ENCODE measurements at regions not wholly inside any gene's neighbourhood (a gene's known extent, or its start where the extent isn't known, plus 50 kb on each side); places are given as distances from the start of the nearest gene placed in this dataset.

GRCh38 chr2:529424-529823, 147.8 kb downstream of the TMEM18 start:
- Histone ChIP-seq H3K4me3 (replicated peaks in 1 of 2; ENCODE audit: low read depth in 1 of 2, low read length in 2 of 2) (no peak overlapping the region), H3K9me3 (ENCODE audit: control insufficient read depth in 1 of 2, insufficient read depth in 1 of 2, low read depth in 1 of 2, low read length in 2 of 2) (no peaks in the 10 kb centered on the region), H3K27ac (ENCODE audit: low read depth, low read length) (no peak overlapping the region), H3K79me2 (ENCODE audit: insufficient read depth, low read length) (no peaks in the 10 kb centered on the region), H3K27me3 (ENCODE audit: insufficient read depth, low read length) (no peaks in the 10 kb centered on the region), H3K9ac (ENCODE audit: low read length) (no peak overlapping the region), H3K4me1 (ENCODE audit: control insufficient read depth in 1 of 2, insufficient read depth in 2 of 2, low read length in 2 of 2) (0 out of 4 replicates have a peak, but pooled peaks cover 2 to 4% of the 10 kb centered on the region in 2 experiments), H3K9me2 (ENCODE audit: insufficient read depth) (no peaks in the 10 kb centered on the region), H4K20me1 (ENCODE audit: insufficient read depth) (no peaks in the 10 kb centered on the region), H2AFZ (ENCODE audit: low read depth, low read length, poor library complexity, severe bottlenecking) (peak overlapping the region; percentile 94), H3K4me2 (ENCODE audit: low read length) (peak overlapping the region; percentile 34; the same call in 1 of the 2 replicates), H3K36me3 (ENCODE audit: control insufficient read depth in 1 of 2, insufficient read depth in 2 of 2, low read length in 2 of 2) (no peaks in the 10 kb centered on the region)
- intact Hi-C loops (cut with micrococcal nuclease): loop anchor here (1.0 to 2.0 kb wide), 3 partner anchors 108 to 1017 kb away; no protein-coding TSS in a partner anchor
- no peak for TF ChIP-seq REST (IDR thresholded peaks at IDR 0.05; ENCODE audit: low read depth)
- peak; percentile 49 to 92 (median 54) for TF ChIP-seq CTCF (IDR thresholded peaks at IDR 0.05 in 2 of 3, conservative IDR thresholded peaks at IDR 0.05 in 1 of 3; ENCODE audit: borderline replicate concordance in 1 of 3, insufficient read depth in 1 of 3, low read depth in 2 of 3, low read length in 2 of 3)
- no peak for TF ChIP-seq SP1 (IDR thresholded peaks at IDR 0.05; ENCODE audit: low read depth)
- TF ChIP-seq CBX3 (IDR thresholded peaks at IDR 0.05; ENCODE audit: low read depth): 0 out of 2 replicates have a peak, but pooled peaks have one; percentile 30
- TF ChIP-seq RAD21 (IDR thresholded peaks at IDR 0.05; ENCODE audit: low read depth): peak; percentile 86
- peak; percentile 70 for TF ChIP-seq MAX (IDR thresholded peaks at IDR 0.05)
- BruUV-seq (replicated peaks): no TSS peak
- ChIA-PET RAD21 (ENCODE audit: low non-redundant PET in 1 of 2, low total read pairs in 2 of 2, uncharacterized antibody in 2 of 2, unreplicated experiment in 2 of 2) (interaction anchor here (0.7 to 1.1 kb wide), 2 partner anchors 106 kb away, joined by 3 to 4 read pairs; no protein-coding TSS in a partner anchor), POLR2A (interaction anchor here (0.8 kb wide), 1 partner anchor 11 kb away, joined by 3 read pairs; no protein-coding TSS in a partner anchor), CTCF (interaction anchor here (0.6 to 2.3 kb wide), 13 partner anchors 10 to 1022 kb away, joined by 3 to 19 read pairs (median 4); no protein-coding TSS in a partner anchor)
- ATAC-seq (peak; percentile 98), DNase-seq (ENCODE audit: low read depth, low spot score) (peak; percentile 74)

All from HCT116 (cell line).